RCC 7860 (cell line): ENCODE measurements at regions not wholly inside any gene's neighbourhood (a gene's known extent, or its start where the extent isn't known, plus 50 kb on each side); places are given as distances from the start of the nearest gene placed in this dataset.

Experiments
- DNase-seq: peaks from one replicate; pipeline ENCODE4 v3.0.0-alpha.2; 2015; ENCODE audit warnings: low spot score
- FAIRE-seq: peaks from 2 replicates; lab custom pipeline; 2012; peaks lifted over from hg19 to GRCh38; lab: Jason Lieb, UNC

- no peak for DNase-seq
- no peak for FAIRE-seq
Observed at GRCh38 chr13:84279166-84279565, 396.9 kb upstream of the SLITRK1 start.

- FAIRE-seq, result no peak
- DNase-seq, result no peak
Observed at GRCh38 chr13:84272877-84273562, 390.7 kb upstream of the SLITRK1 start.

DNA sequence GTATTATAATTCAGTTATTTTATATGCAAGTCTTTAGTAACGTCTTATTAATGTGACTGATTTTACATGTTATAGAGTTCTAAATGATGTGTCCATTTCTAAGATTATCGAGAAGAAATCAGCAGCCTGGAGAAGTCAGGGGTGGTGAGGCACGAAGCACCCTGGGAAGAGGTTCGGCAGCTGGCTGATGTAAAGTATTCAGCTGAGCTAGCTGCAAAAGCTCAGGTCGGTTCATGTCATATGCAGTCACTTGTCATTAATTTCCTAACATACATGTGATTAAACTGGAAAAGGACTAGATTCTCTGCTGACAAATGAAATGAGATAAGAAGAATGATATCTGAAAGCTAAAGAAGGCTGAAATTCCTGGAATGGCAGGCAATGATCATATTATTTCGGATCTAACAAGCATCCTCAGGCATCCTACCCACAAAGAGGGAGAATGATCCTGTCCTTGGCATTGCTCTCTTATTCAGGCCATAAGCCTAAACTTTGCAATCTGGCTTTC, 383.0 kb upstream of the SLITRK1 start:
- FAIRE-seq (no peak), DNase-seq (no peak)

DNA sequence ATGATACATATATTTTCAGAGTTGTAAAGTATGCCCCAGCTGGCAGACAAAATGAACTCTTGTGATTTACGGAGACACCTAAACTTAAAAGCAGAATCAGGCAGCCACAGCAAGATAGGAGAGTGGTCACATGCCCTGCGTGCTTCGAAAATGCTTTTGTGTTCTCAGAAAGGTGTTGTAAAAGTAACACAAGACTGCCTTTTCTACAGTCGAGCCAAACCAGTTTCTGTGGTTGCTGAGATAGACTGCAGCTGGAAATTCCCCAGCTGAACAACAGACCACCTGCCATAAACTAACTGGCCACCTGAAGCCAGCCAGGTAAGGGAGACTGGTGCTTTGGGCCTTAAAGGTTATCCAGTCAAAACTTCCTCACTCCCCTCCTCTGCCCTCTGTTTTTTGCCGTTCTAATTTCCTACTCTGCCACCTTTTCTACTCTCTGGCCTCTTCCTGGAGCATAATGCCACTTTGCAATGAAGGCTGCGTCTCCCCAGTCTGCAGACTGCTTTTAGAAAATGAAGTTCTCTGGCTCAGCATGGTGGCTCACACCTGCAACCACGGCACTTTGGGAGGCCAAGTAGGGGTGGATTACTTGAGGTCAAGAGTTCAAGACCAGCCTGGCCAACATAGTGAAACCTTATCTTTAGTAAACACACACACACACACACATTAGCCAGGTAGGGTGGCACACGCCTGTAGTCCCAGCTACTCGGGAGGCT, 381.2 kb upstream of the SLITRK1 start:
- no peak for DNase-seq
- no peak for FAIRE-seq

DNA sequence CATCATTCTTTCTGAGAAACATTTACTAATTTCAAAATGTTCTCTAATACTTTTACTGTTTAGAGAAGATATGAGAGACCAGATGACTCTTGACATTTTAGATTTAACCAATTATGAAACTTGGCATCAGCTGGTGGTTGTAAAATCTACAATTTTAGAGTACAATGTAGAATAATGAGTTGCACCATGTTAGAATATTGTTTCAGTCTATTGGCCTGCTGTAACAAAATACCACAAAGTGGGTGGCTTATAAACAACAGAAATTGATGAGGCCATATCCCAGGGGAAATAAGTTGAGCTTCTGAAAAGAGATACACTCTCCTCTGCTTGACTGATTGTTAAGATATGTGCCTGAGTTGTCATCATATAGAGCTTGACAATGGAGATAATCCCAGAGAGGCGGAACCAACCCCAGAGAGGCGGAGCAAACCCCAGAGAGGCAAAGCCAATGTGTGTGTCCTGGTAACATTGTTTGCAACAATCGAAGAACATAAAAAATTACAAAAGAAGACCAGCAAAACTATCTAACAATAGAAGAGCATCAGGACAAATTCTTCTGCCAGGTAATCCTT, 373.0 kb upstream of the SLITRK1 start:
- FAIRE-seq, result no peak
- DNase-seq, result no peak

GRCh38 chr13:84249463-84249862, 367.2 kb upstream of the SLITRK1 start:
- FAIRE-seq, result no peak
- DNase-seq, result no peak

- no peak for FAIRE-seq
- DNase-seq, result no peak
Observed at GRCh38 chr13:84243340-84243739, 361.1 kb upstream of the SLITRK1 start.

DNA sequence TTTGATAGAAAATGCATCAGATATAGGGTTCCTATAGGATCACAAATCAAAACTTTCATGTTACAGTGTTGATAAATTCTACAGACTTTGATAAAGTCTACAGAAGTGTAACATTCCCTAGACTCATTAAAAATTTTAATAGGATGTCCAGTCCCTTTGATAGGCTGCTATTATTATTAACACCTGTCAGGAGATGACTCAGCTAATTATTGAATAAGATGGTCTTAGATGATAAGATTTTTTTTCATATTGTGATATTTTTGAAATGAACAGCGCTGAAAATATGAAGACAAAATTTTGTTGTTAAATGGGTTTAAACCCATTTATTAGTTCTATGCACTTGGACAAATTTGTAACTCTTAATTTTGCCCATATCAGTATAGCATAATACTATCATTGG, 356.8 kb upstream of the SLITRK1 start:
- FAIRE-seq, result no peak
- no peak for DNase-seq

- FAIRE-seq (no peak), DNase-seq (no peak)
Observed at GRCh38 chr13:84238381-84238780, 356.1 kb upstream of the SLITRK1 start.

GRCh38 chr13:84237143-84237542, 354.9 kb upstream of the SLITRK1 start:
- FAIRE-seq (no peak), DNase-seq (no peak)

DNA sequence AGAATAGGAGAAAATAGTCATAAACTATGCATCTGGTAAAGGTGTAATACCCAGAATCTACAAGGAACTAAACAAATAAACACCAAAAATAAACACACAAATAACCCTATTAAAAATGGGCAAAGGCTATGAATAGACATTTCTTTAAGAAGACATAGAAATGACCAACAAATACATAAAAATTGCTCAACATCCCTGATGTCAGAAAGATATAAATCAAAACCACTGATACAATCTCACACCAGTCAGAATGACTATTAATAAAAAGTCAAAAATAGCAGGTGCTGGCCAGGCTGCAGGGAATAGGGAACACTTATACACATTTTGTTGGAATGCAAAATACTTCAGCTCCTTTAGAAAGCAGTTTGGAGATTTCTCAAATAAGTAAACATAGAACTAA, 352.1 kb upstream of the SLITRK1 start:
- DNase-seq, result no peak
- no peak for FAIRE-seq

GRCh38 chr13:84230568-84230967, 348.3 kb upstream of the SLITRK1 start:
- FAIRE-seq (no peak), DNase-seq (no peak)

DNA sequence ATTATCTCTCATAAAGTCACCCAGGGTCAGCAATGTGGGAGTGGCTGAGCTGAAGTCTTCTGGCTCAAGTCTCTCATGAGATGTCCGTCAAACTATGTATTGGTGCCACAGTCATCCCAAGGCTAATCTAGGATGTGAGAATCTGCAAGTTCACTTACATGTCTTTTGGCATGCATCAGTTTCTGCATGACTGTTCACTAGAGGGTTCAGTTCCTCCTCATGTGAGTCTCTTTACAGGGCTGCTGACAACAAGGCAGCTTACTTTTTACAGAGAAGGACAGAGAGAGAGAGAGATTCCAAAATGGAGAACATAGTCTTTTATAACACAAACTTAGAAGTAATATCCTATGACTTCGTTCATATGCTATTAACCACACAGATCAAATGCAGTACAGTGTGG, 328.8 kb upstream of the SLITRK1 start:
- DNase-seq (no peak), FAIRE-seq (no peak)

- no peak for DNase-seq
- no peak for FAIRE-seq
Observed at GRCh38 chr13:84208246-84208910, 326.1 kb upstream of the SLITRK1 start.

- FAIRE-seq (no peak), DNase-seq (no peak)
Observed at GRCh38 chr13:84207509-84207908, 325.2 kb upstream of the SLITRK1 start.

GRCh38 chr13:84200971-84201370, 318.7 kb upstream of the SLITRK1 start:
- FAIRE-seq (no peak), DNase-seq (no peak)

DNA sequence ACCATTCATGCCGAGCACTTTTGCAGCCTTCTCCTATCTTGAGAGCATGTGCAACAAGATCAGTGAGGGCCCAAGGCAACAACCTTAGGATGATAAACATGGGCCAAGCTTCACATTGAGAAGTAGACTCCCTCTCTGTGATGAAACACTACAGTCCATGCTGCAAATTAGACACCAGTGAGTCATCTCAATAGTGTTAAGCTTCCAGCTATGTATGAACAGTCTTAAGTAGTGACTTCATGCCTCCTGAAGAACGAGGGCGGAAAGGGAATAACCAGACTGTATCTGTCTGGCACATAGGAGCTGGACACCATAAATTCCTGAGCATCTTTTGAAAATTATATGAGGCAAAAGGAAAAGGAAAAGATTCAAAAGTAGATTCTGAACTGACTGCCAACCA, 309.9 kb upstream of the SLITRK1 start:
- DNase-seq, result peak; percentile 85
- FAIRE-seq, result no peak

- FAIRE-seq (no peak), DNase-seq (no peak)
Observed at GRCh38 chr13:84191139-84191538, 308.9 kb upstream of the SLITRK1 start.

GRCh38 chr13:84187626-84188025, 305.4 kb upstream of the SLITRK1 start:
- DNase-seq (no peak), FAIRE-seq (no peak)

- DNase-seq, result no peak
- FAIRE-seq, result no peak
Observed at GRCh38 chr13:84139561-84140158, 257.4 kb upstream of the SLITRK1 start.

GRCh38 chr13:84137292-84137691, 255.0 kb upstream of the SLITRK1 start:
- FAIRE-seq, result no peak
- peak; percentile 55 for DNase-seq
